ENCODE measurements at regions not wholly inside any gene's neighbourhood (a gene's known extent, or its start where the extent isn't known, plus 50 kb on each side); places are given as distances from the start of the nearest gene placed in this dataset.

DNA sequence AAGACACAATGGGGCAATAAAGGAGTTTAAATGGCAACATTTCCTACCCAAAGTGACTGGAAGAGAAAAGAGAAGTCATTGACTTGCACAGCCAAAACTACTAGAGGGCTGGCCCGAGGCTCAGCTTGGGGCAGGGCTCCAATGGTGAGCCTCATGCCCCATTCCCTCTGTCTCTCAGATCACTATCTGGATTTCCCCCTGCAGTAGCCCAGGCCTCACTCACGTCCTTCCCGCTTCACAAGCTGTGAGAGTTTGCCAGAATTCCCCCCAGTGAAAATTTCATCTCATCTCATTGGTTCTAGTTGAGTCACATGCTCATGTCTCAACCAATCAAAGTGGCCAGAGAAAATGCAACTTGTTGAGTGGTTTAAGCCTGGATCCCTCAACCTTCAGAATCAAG lies 181.3 kb downstream of the WDR11 start:
- no peak for DNase-seq (ENCODE audit: low read depth in 3 of 3)

- no peak for DNase-seq (ENCODE audit: low read depth in 3 of 3)
These were observed 182.2 kb downstream of the WDR11 start for GRCh38 chr10:121033366-121033765.

DNA sequence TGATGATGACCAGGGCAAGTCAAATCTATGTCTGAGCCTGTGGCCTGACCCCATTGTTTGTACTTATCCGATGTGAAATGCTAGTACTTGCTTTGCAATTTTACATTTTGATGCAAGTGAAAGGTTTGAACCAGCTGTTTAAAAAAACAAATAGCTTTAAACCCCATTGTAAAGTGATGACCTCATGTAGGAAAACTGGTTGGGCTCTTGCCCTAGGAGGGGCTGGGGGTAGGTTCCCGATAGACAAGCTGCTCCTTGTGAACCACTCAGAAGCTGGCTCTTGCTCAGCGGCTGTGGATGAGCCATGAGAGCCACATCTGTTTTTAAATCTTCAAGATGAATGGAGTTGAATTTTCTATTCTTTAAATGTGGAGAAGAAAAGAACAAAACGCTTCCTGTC lies 185.3 kb downstream of the WDR11 start:
- no peak for DNase-seq (ENCODE audit: low read depth in 3 of 3)

GRCh38 chr10:121041499-121041898 lies 190.3 kb downstream of the WDR11 start:
- DNase-seq (ENCODE audit: low read depth in 3 of 3), result no peak

DNA sequence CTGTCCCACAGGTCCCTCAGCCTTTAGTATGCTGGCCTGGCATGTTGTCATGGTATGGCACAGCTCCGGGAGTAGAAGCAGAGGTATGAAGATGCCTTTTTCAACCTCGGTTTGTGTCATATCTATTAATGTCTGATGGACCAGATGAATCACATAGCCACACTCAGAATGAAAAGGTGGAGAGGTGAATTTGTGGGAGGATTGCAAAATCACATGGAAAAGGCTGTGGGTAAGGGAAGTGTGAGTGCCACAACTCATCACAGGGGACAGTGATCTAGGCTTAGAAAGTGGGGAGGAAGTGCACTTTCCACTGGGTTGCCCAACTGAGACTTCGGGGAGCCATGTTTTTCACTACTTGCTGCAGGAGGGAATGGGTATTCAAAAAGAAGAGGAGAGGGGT lies 190.7 kb downstream of the WDR11 start:
- DNase-seq (ENCODE audit: low read depth in 3 of 3), result no peak

GRCh38 chr10:121042342-121042741 lies 191.2 kb downstream of the WDR11 start:
- no peak for DNase-seq (ENCODE audit: low read depth in 3 of 3)

DNA sequence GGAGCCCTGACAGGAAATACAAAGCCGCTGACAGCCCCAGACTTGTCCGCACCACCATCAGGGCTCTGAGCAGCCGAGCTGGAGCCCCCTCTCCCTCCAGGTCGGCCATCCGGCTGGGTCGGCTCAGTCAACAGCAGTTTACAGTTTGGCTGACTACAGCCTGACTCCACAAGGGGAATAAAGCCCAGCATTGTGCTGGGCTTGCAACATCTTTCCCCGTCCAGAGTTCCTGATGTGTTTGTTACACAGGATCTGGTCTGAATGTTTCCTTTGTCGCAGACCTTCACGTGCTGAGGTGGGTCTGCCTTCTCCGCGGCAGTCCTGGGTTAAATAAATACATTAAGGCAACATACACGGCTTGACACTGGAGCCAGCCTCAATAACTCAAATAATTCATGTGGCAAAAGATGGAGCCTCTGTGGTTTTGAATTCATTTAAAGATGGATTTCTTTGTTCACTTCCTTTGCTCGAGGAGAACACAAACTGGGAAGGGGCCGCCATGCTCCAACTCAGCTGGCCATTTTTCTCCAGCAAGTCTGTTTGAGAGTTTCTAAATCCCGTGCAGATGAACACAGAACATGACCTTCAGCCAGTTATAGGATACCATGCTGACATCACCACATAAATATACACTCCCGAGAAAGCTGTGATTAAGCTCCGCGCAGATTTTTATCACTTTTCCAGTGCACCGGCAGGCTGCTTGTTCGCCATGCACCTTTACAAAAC lies 192.1 kb downstream of the WDR11 start:
- no peak for DNase-seq (ENCODE audit: low read depth in 3 of 3)

DNA sequence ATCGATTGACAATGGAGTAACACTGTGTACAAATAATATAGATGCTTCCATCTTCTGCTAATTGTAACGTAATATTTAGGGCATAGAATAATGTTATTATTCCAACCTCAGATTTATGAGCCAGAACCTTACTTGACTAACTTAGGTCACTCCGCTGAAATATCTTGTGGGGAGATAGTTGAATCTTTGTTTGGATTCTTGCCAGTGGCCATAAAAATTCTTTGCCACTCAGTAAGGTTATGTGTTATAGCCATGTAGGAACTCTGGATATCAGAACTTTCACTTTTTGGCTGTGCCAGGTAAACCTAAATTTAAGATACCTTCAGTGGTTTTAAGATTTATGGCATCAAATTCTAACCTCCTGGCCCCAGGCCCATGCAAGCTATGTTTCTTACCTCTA lies 197.6 kb downstream of the WDR11 start:
- DNase-seq (ENCODE audit: low read depth in 3 of 3), result no peak

GRCh38 chr10:121049489-121049888 lies 198.3 kb downstream of the WDR11 start:
- no peak for DNase-seq (ENCODE audit: low read depth in 3 of 3)

GRCh38 chr10:121049923-121050322 lies 198.8 kb downstream of the WDR11 start:
- no peak for DNase-seq (ENCODE audit: low read depth in 3 of 3)

DNA sequence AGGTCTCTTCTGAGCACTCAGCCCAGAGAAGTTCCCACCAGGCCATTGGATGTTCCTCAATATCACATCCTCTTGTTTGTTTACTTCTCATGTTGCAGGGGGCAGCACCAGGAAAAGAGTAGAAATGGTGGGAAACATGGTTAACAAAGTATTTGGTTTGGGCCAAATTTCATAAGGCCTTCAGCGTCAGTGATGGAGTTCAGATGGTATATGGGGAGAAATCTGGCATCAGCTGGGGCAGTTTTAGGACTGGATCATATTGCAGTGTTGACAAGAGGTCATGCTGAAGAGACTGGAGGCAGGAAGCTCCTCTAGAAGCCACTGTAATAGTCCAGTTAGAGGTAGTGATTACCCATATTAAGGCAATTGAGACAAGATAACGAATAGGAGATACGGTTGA lies 200.0 kb downstream of the WDR11 start:
- no peak for DNase-seq (ENCODE audit: low read depth in 3 of 3)

GRCh38 chr10:121051696-121052279 lies 200.6 kb downstream of the WDR11 start:
- DNase-seq (ENCODE audit: low read depth in 3 of 3), result no peak

DNA sequence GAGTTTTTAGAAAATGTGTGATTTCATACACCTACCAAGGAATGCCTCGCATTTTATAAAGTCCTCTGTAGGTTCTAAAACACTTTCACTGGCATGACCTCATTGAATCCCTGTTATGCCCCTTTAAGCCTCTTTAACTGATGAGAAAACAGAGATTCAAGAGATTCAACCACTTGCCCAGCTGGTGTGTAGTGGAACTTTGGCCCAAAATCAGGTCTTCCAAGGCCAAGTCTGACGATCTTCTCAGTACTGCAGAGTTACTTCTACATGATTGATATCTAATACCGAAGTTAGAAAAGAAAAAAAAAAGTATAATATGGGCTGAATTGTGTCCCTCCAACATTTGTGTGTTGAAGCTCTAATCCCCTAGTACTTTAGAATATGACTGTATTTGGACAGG lies 202.0 kb downstream of the WDR11 start:
- DNase-seq (ENCODE audit: low read depth in 3 of 3), result no peak

- no peak for DNase-seq (ENCODE audit: low read depth in 3 of 3)
These were observed 203.7 kb downstream of the WDR11 start for GRCh38 chr10:121054874-121055273.

GRCh38 chr10:121057269-121057668 lies 206.1 kb downstream of the WDR11 start:
- DNase-seq (ENCODE audit: low read depth in 3 of 3), result no peak

DNA sequence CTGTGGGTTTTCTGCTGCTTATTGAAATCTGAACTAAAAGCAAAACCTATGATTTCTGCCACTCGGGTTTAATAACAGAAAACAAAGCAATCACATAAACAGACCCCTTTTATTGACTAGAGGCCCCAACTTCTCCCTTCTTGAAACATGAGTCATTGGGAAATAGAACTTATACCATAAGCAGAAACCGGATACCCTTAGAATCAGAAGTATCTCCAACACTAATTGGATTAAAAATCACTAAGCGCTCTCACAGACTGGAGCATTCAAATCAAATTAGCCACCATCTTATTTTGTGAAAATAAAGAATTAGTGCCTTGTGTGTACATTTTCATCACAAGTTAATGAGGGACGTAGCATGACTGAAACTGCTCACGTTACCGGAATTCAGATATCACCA lies 206.9 kb downstream of the WDR11 start:
- no peak for DNase-seq (ENCODE audit: low read depth in 3 of 3)

DNA sequence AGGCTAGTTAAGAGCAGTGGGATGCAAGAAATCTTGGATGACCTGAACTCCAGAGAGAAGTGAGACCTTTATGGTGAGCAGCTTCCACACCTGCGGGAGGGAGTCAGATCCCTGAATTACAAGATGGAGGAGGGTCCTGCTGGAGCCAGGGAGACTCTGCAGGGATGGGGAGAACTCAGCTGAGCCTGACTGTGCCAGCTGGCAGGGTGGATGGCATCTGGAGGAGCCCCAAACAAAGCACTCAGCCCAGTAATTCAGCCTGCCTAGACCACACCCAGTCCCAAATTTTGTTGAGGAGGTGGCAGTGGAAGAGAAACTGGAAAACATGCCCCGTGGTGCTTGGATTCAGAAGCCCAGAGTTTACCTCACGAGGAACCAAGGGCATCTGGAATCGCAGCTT lies 208.2 kb downstream of the WDR11 start:
- no peak for DNase-seq (ENCODE audit: low read depth in 3 of 3)

DNA sequence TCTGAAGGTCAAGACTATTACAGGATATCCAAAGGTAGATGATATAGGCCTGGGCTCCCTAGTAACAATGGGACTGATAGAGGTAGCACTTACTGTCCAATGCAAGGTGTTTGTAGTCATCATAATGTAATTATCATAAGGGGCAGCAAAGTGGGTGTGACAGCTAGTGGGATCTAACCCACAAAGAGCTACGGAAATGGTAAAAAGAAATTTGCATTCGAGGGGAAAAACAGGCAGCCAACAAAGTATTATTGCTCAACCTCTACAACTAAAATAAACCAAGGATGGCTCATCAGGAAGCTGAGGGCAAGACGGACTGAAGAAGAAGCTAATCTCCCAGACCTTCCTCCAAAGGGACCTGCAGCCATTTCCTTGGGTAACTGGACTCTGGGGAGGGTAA lies 211.0 kb downstream of the WDR11 start:
- no peak for DNase-seq (ENCODE audit: low read depth in 3 of 3)

DNA sequence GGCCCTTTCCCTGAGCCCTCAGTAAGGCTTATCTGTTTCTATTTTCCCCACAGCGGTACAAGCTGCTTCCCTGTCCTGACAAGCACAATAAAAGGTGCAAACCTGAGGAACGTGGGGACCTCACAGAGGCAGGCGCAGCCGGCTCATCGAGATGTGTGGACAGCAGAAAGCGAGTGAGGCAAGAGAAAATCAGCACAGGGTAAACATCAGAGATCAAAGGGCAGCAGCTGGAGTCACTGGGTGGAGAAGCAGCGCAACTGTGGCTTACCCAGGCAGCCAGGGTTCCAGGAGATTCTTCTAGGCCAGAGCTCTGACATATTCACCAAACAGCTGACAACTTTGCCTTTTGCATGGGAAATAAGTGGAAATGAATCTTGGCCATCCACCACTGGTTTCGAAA lies 212.6 kb downstream of the WDR11 start:
- DNase-seq (ENCODE audit: low read depth in 3 of 3), result no peak

- no peak for DNase-seq (ENCODE audit: low read depth in 3 of 3)
These were observed 213.3 kb downstream of the WDR11 start for GRCh38 chr10:121064491-121064890.

- DNase-seq (ENCODE audit: low read depth in 3 of 3), result no peak
These were observed 214.2 kb downstream of the WDR11 start for GRCh38 chr10:121065330-121065729.

DNA sequence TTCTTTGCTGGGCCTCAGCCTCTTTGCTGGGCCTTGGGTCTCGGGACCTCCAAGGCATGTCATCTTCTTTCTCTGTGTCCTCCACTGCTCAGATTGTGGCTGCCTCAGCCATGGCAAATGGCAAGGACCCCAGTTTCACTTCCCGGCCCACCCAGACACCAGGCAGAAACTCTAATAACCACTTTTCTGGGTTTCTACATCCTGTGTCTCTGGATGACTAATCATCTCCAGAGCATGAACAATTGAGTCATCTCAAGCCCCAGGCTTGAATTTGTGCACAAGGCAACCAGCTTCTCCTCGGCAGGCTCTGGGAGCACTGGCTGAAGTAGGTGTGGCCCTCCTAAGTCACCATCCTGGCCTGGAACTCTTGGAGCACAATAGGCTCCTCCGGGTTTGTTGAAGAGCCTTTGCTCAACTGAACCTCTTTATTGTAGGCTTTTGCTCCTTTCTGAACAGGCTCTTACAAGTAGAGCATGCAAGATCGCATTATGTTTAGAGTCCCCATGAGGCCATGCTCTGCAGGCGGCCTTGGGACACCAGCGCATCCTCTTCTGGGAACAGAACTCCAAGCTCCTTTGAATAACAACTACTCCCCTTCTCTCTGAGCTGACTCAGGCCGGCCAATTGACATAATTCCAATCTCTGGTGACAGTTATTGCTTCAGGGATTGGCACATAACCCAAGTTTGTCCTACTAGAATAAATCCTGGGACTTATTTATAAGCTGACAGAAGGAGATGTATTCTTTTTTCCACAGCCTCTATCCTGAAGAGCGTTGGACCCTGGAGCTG lies 218.1 kb downstream of the WDR11 start:
- DNase-seq (ENCODE audit: low read depth in 3 of 3), result no peak

All from stimulated activated CD4-positive, alpha-beta T cell treated with anti-CD3 and anti-CD28 coated beads, TNF-alpha, amount 100 ng/mL, for 4 hours (primary cell).